ENCODE measurements at regions not wholly inside any gene's neighbourhood (a gene's known extent, or its start where the extent isn't known, plus 50 kb on each side); places are given as distances from the start of the nearest gene placed in this dataset.
A peak's percentile ranks its signal among the peaks of the same experiment; 100 is the strongest.

GRCh38 chr18:69109686-69110085, 291.0 kb upstream of the DOK6 start:
- no peak for DNase-seq (ENCODE audit: low read depth)

- DNase-seq (ENCODE audit: low read depth), result no peak
Measured at GRCh38 chr18:69120833-69121232, 279.9 kb upstream of the DOK6 start.

- no peak for DNase-seq (ENCODE audit: low read depth)
Measured at GRCh38 chr18:69123421-69123820, 277.3 kb upstream of the DOK6 start.

- DNase-seq (ENCODE audit: low read depth), result no peak
Measured at GRCh38 chr18:69127873-69128500, 272.7 kb upstream of the DOK6 start.

- no peak for DNase-seq (ENCODE audit: low read depth)
Measured at GRCh38 chr18:69128566-69128965, 272.1 kb upstream of the DOK6 start.

GRCh38 chr18:69128978-69129377, 271.7 kb upstream of the DOK6 start:
- no peak for DNase-seq (ENCODE audit: low read depth)

- no peak for DNase-seq (ENCODE audit: low read depth)
Measured at GRCh38 chr18:69138088-69138487, 262.6 kb upstream of the DOK6 start.

GRCh38 chr18:69143084-69143483, 257.6 kb upstream of the DOK6 start:
- DNase-seq (ENCODE audit: low read depth), result no peak

GRCh38 chr18:69152436-69152835, 248.3 kb upstream of the DOK6 start:
- DNase-seq (ENCODE audit: low read depth), result no peak

- DNase-seq (ENCODE audit: low read depth), result no peak
Measured at GRCh38 chr18:69157906-69158305, 242.8 kb upstream of the DOK6 start.

- DNase-seq (ENCODE audit: low read depth), result no peak
Measured at GRCh38 chr18:69158944-69159343, 241.7 kb upstream of the DOK6 start.

- DNase-seq (ENCODE audit: low read depth), result peak; percentile 7
Measured at GRCh38 chr18:69161383-69162028, 239.2 kb upstream of the DOK6 start.

GRCh38 chr18:69162649-69163048, 238.0 kb upstream of the DOK6 start:
- no peak for DNase-seq (ENCODE audit: low read depth)

- peak; percentile 2 for DNase-seq (ENCODE audit: low read depth)
Measured at GRCh38 chr18:69172046-69172445, 228.6 kb upstream of the DOK6 start.

- DNase-seq (ENCODE audit: low read depth), result no peak
Measured at GRCh38 chr18:69175681-69176080, 225.0 kb upstream of the DOK6 start.

GRCh38 chr18:69176741-69177140, 223.9 kb upstream of the DOK6 start:
- no peak for DNase-seq (ENCODE audit: low read depth)

- DNase-seq (ENCODE audit: low read depth), result no peak
Measured at GRCh38 chr18:69177702-69178101, 223.0 kb upstream of the DOK6 start.

- DNase-seq (ENCODE audit: low read depth), result no peak
Measured at GRCh38 chr18:69186162-69186561, 214.5 kb upstream of the DOK6 start.

GRCh38 chr18:69196336-69196735, 204.4 kb upstream of the DOK6 start:
- no peak for DNase-seq (ENCODE audit: low read depth)

GRCh38 chr18:69205925-69206324, 194.8 kb upstream of the DOK6 start:
- DNase-seq (ENCODE audit: low read depth), result no peak

GRCh38 chr18:69208545-69208944, 192.1 kb upstream of the DOK6 start:
- DNase-seq (ENCODE audit: low read depth), result no peak

- no peak for DNase-seq (ENCODE audit: low read depth)
Measured at GRCh38 chr18:69209761-69210160, 190.9 kb upstream of the DOK6 start.

- no peak for DNase-seq (ENCODE audit: low read depth)
Measured at GRCh38 chr18:69213842-69214241, 186.8 kb upstream of the DOK6 start.

GRCh38 chr18:69215161-69215560, 185.5 kb upstream of the DOK6 start:
- no peak for DNase-seq (ENCODE audit: low read depth)
